Skeletal muscle satellite cell (primary cell): ENCODE measurements at regions not wholly inside any gene's neighbourhood (a gene's known extent, or its start where the extent isn't known, plus 50 kb on each side); places are given as distances from the start of the nearest gene placed in this dataset.

Experiments used
- H3K27me3 ChIP-seq: 2 replicates; pipeline ENCODE4 v1.7.0; 2013; ENCODE audit warnings: low read length; ENCODE audit not compliant: control insufficient read depth, insufficient read depth
- H3K36me3 ChIP-seq: 2 replicates; pipeline ENCODE4 v1.7.0; 2013; ENCODE audit warnings: mild to moderate bottlenecking, control low read depth, low read length; ENCODE audit not compliant: insufficient read depth
- H3K4me1 ChIP-seq: 2 replicates; pipeline ENCODE4 v1.7.0; 2013; ENCODE audit warnings: low read length; ENCODE audit not compliant: control insufficient read depth, insufficient read depth
- H3K4me2 ChIP-seq: 2 replicates; pipeline ENCODE4 v1.7.0; 2013; ENCODE audit warnings: mild to moderate bottlenecking, low read length
- H3K4me3 ChIP-seq: 2 replicates; pipeline ENCODE4 v1.7.0; 2013; ENCODE audit warnings: low read length
- H3K9ac ChIP-seq: 2 replicates; pipeline ENCODE4 v1.7.0; 2013; ENCODE audit warnings: mild to moderate bottlenecking, low read depth, low read length, moderate library complexity
- H3K9me3 ChIP-seq: replicated peaks from 2 replicates; pipeline ENCODE4 v1.7.0; 2013; ENCODE audit warnings: mild to moderate bottlenecking, control low read depth, low read length

GRCh38 chr11:115758011-115758410, 253.8 kb upstream of the CADM1 start:
- H3K9ac ChIP-seq: no peak overlapping the region
- no peaks in the 10 kb centered on the region for H3K4me1 ChIP-seq
- H3K27me3 ChIP-seq: no peaks in the 10 kb centered on the region
- H3K9me3 ChIP-seq: peaks cover 13% of the 10 kb centered on the region
- H3K4me2 ChIP-seq: no peak overlapping the region
- no peaks in the 10 kb centered on the region for H3K36me3 ChIP-seq
- no peak overlapping the region for H3K4me3 ChIP-seq

DNA sequence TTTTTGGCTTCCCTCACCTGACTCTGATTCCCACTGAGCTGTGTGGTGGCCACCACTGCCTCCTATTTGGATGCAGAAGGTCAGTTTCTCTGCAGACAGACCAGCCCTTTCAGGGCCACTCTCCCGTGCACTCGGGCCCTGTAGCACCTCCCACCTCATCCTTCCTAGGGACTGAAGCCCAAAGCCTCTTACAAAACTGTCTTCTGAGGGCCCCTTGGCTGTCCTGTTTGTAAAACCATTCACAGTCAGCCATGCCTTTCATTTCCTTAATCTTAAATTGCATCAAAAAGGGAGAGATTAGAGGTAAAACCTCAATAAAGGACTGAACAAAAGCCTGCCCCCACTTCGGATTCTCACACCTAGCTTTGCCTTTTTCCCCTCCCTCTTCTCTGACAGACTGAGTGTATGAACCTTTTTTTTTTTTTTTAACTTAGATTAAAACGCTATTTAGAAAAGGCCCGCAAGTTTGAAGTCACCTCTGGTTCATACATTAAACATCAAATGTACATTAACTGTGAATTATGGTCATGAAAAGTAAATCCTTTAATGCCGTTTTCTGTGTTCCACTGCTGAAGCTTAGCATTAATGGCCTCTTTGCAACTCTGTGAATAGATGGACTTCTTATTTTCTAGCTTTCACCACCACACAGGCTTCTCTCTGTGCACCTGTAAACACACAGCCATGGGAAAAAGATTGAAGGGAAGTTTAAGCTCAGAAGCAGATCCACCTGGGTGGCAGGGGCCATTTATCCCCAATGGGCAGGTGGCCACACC, 247.2 kb upstream of the CADM1 start:
- Histone ChIP-seq H3K4me3 (no peak overlapping the region), H3K36me3 (no peaks in the 10 kb centered on the region), H3K4me1 (no peaks in the 10 kb centered on the region), H3K9ac (no peak overlapping the region), H3K27me3 (no peaks in the 10 kb centered on the region), H3K4me2 (no peak overlapping the region), H3K9me3 (peaks cover 9% of the 10 kb centered on the region)

- Histone ChIP-seq H3K4me2 (no peak overlapping the region), H3K4me1 (no peaks in the 10 kb centered on the region), H3K9ac (no peak overlapping the region), H3K27me3 (no peaks in the 10 kb centered on the region), H3K9me3 (peaks cover 3% of the 10 kb centered on the region), H3K36me3 (no peaks in the 10 kb centered on the region), H3K4me3 (no peak overlapping the region)
Observed at GRCh38 chr11:115745610-115746512, 241.6 kb upstream of the CADM1 start.

GRCh38 chr11:115745066-115745465, 240.9 kb upstream of the CADM1 start:
- Histone ChIP-seq H3K4me1 (no peaks in the 10 kb centered on the region), H3K9ac (no peak overlapping the region), H3K27me3 (no peaks in the 10 kb centered on the region), H3K4me3 (no peak overlapping the region), H3K9me3 (peaks cover 3% of the 10 kb centered on the region), H3K4me2 (no peak overlapping the region), H3K36me3 (no peaks in the 10 kb centered on the region)

GRCh38 chr11:115743719-115744118, 239.5 kb upstream of the CADM1 start:
- no peak overlapping the region for H3K4me3 ChIP-seq
- H3K9ac ChIP-seq: no peak overlapping the region
- no peaks in the 10 kb centered on the region for H3K4me1 ChIP-seq
- no peaks in the 10 kb centered on the region for H3K27me3 ChIP-seq
- no peak overlapping the region for H3K4me2 ChIP-seq
- H3K36me3 ChIP-seq: no peaks in the 10 kb centered on the region
- H3K9me3 ChIP-seq: peaks cover 7% of the 10 kb centered on the region

DNA sequence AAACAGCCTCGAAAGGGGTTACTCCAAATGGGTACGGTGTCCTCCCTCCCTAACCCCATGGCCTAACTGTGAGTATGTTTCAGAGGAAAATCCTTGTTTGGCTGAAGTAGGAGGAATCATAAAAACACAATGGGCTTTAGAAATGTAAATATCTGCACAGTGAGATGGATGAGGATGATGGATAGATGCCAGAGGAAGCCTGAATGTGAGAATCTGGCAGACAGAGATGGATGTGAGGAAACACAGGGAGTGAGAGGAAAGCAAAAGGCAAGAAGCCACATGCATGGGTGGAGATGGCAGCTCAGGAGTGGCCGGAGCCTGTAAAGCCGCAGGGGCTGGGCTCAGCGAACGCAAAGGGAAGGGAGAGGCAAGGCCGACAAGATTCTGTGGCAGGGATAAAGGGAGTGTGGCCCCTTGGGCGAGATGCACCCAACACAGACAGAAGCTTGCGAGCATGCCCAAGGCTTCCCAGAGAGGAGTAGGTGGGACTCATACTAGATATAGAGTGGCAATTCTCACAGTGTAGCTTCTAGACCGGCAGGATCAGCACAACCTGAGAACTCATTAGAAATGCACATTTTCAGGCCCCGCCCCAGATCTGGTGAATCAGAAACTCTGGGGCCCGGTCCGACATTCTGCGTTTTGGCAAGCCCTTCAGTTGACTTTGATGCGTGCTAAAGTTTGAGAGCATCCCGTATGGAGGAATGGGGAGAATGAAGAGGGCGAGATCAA, 237.3 kb upstream of the CADM1 start:
- no peak overlapping the region for H3K9ac ChIP-seq

GRCh38 chr11:115740324-115740723, 236.1 kb upstream of the CADM1 start:
- Histone ChIP-seq H3K4me3 (no peak overlapping the region), H3K36me3 (no peaks in the 10 kb centered on the region), H3K4me1 (no peaks in the 10 kb centered on the region)

More for the DNA sequence above, 237.3 kb upstream of the CADM1 start:
- Histone ChIP-seq H3K4me3 (no peak overlapping the region), H3K27me3 (no peaks in the 10 kb centered on the region), H3K4me1 (no peaks in the 10 kb centered on the region), H3K9me3 (peaks cover 5% of the 10 kb centered on the region), H3K4me2 (no peak overlapping the region), H3K36me3 (no peaks in the 10 kb centered on the region)

GRCh38 chr11:115739878-115740277, 235.7 kb upstream of the CADM1 start:
- H3K4me3 ChIP-seq: no peak overlapping the region
- H3K36me3 ChIP-seq: no peaks in the 10 kb centered on the region
- no peaks in the 10 kb centered on the region for H3K4me1 ChIP-seq
- H3K27me3 ChIP-seq: no peaks in the 10 kb centered on the region
- H3K4me2 ChIP-seq: no peak overlapping the region
- no peak overlapping the region for H3K9ac ChIP-seq
- peaks cover 5% of the 10 kb centered on the region for H3K9me3 ChIP-seq

More at GRCh38 chr11:115740324-115740723, 236.1 kb upstream of the CADM1 start:
- Histone ChIP-seq H3K27me3 (no peaks in the 10 kb centered on the region), H3K9ac (no peak overlapping the region), H3K4me2 (no peak overlapping the region), H3K9me3 (peaks cover 5% of the 10 kb centered on the region)

- Histone ChIP-seq H3K4me3 (no peak overlapping the region), H3K27me3 (no peaks in the 10 kb centered on the region), H3K4me1 (no peaks in the 10 kb centered on the region), H3K36me3 (no peaks in the 10 kb centered on the region), H3K9ac (no peak overlapping the region), H3K9me3 (peaks cover 5% of the 10 kb centered on the region), H3K4me2 (no peak overlapping the region)
Observed at GRCh38 chr11:115739146-115739545, 234.9 kb upstream of the CADM1 start.

- Histone ChIP-seq H3K9me3 (peaks cover 5% of the 10 kb centered on the region), H3K9ac (no peak overlapping the region), H3K4me1 (no peaks in the 10 kb centered on the region), H3K36me3 (no peaks in the 10 kb centered on the region), H3K27me3 (no peaks in the 10 kb centered on the region), H3K4me3 (no peak overlapping the region), H3K4me2 (no peak overlapping the region)
Observed at GRCh38 chr11:115737875-115738274, 233.7 kb upstream of the CADM1 start.

- no peaks in the 10 kb centered on the region for H3K36me3 ChIP-seq
- no peaks in the 10 kb centered on the region for H3K4me1 ChIP-seq
- H3K27me3 ChIP-seq: no peaks in the 10 kb centered on the region
- H3K9ac ChIP-seq: no peak overlapping the region
- no peak overlapping the region for H3K4me3 ChIP-seq
- peaks cover 5% of the 10 kb centered on the region for H3K9me3 ChIP-seq
- no peak overlapping the region for H3K4me2 ChIP-seq
Observed at GRCh38 chr11:115736146-115736545, 231.9 kb upstream of the CADM1 start.
